ENCODE measurements at regions not wholly inside any gene's neighbourhood (a gene's known extent, or its start where the extent isn't known, plus 50 kb on each side); places are given as distances from the start of the nearest gene placed in this dataset.

GRCh38 chr4:176889776-176890175, 97.1 kb upstream of the VEGFC start:
- TF ChIP-seq, protein P1, sequence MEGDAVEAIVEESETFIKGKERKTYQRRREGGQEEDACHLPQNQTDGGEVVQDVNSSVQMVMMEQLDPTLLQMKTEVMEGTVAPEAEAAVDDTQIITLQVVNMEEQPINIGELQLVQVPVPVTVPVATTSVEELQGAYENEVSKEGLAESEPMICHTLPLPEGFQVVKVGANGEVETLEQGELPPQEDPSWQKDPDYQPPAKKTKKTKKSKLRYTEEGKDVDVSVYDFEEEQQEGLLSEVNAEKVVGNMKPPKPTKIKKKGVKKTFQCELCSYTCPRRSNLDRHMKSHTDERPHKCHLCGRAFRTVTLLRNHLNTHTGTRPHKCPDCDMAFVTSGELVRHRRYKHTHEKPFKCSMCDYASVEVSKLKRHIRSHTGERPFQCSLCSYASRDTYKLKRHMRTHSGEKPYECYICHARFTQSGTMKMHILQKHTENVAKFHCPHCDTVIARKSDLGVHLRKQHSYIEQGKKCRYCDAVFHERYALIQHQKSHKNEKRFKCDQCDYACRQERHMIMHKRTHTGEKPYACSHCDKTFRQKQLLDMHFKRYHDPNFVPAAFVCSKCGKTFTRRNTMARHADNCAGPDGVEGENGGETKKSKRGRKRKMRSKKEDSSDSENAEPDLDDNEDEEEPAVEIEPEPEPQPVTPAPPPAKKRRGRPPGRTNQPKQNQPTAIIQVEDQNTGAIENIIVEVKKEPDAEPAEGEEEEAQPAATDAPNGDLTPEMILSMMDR (IDR thresholded peaks at IDR 0.05): no peak
- no peak for TF ChIP-seq POLR2A (IDR thresholded peaks at IDR 0.05)
